GM18498 (cell line): ENCODE measurements at regions not wholly inside any gene's neighbourhood (a gene's known extent, or its start where the extent isn't known, plus 50 kb on each side); places are given as distances from the start of the nearest gene placed in this dataset.

ENCODE experiments used
- ATAC-seq: cut with Tn5 transposase; IDR thresholded peaks from one replicate; pipeline ENCODE4 v1.9.1; 2021; ENCODE audit warnings: mild to moderate bottlenecking, moderate library complexity; ENCODE audit not compliant: unreplicated experiment

DNA sequence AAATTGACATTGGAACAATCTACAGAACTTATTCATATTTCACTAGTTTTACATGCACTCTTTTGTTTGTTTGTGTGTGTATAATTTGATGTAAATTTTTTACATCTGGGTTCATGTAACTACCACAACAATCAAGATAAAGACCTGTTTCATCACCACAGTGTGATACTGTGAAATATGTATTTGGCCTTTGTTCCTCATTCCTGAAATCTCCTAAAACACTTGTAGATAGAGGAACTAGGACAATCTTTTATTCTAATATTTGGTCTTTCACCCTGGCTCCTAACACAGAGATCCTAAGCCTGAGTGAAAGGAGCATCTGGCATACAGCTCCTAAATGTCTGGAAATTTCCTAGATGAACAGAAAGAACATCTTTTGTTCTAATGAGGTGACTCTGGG is 155.0 kb upstream of the GPR149 start:
- no peak for ATAC-seq

DNA sequence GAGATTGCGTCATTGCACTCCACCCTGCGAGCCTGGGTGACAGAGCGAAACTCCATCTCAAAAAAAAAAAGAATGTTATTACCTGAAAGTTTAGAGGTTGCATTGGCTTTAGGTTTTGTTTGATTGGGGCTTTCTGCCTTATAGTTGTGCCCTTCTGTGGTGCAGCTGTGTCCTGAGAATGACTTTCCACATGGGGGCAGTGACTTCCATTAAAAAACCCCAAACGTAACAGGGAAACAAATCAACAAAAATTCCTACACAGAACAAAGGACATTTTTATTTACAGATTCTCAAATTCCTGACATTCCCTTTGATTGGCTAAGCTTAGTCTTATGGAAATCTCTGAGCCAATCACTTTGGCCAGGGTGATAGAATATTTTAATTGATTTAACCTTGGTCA is 154.1 kb upstream of the GPR149 start:
- no peak for ATAC-seq

DNA sequence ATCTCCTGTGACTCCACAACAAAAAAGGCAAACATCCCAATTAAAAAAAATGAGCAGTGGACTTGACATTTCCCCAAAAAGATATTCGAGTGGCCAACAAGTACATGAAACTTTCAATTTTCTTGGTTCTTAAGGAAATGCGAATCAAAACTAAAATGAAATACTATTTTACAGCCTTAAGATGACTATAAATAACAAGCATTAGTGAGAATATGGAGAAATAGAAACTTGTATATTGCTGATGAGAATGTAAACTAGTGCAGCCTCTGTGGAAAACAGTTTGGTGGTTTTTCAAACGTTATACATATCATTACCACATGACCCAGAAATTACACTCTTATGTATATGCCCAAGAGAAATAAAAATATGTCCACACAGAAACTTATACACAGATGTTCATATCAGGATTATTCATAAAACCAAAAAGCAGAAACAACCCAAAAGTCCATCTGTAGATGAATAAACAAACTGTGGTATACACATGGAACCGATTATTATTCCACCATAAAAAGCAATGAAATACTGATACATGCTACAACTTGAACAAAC is 153.2 kb upstream of the GPR149 start:
- ATAC-seq: no peak

DNA sequence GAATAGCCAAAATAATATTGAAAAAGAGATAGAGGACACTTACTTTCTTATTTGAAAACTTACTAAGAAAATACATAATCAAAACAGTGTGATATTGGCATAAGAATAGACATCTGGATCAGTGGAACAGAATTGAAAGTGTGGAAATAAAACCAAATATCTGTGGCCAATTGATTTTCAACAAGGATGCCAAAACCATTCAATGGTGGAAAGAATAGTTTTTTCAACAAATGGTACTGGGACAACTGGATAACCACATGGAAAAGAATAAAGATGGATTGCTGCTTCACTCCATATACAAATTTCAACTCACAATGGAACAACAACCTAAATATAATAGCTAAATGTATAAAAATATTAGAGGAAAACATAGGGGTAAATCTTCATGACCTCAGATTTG is 152.5 kb upstream of the GPR149 start:
- ATAC-seq: no peak

DNA sequence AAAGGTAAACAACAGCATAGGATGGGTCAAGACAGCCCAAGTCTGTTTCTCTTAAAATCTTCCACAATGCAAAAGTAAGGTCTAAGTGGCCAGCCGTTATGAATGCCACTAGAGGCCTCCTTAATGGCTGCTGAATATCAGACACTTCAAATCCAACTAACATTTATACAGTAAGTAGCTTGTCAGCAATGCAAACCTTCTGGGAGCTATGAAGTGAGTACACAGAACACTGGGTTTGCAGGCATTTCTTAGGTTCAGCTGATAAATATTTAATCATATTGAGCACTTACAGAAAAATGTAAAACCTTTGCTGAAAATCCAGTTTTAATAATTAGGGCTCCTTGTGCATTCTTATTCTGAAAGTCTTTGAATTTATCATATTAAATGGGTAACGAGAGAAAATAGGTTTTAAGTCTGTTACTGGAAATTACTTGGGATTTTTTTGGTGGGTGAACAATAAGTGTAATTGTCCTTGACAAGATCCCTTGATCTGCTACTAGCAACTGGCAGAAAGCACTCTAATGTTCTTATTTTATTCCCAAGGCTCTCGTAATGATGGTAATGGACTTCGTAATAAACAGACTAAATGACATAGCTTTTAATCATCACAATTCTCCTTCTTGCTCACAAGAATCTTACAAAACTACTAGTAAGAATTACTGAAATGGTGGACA is 141.7 kb upstream of the GPR149 start:
- ATAC-seq: no peak

DNA sequence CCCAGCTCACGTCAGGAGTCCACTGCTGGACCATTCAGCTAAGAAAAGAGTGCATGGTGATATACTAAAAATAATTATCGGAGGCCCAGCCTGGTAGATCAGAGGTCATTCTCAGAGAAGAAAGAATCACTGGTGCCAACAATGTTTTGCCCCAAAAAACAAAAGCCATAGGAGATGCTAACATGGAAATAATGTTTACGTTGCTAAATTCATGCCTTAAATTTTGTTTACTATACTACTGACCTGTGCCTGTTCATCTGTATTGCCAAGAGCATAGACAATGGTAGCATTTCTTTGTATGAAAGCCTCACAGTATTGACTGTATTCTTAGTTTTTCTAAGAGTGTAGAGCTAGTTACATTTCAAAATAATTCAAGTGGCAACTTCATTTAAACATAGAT is 138.1 kb upstream of the GPR149 start:
- no peak for ATAC-seq

DNA sequence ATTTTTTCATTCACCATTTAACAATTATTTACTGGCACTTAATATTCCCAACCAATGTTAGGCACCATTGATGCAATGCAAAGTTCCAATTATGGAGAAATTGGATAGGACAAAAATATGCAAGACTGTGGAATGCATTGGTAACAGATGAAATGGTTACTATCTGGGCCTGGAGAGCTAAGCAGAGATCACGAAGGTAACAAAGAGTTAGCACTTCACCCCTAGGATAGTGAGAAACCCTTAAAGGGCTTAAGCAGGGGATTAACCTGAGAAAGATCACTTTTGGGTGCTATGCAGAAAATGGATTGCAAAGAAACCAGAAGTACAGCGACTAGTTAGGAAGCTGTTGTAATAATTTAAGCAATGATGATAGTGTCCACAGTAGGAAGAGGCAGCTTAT is 129.6 kb upstream of the GPR149 start:
- ATAC-seq: no peak

DNA sequence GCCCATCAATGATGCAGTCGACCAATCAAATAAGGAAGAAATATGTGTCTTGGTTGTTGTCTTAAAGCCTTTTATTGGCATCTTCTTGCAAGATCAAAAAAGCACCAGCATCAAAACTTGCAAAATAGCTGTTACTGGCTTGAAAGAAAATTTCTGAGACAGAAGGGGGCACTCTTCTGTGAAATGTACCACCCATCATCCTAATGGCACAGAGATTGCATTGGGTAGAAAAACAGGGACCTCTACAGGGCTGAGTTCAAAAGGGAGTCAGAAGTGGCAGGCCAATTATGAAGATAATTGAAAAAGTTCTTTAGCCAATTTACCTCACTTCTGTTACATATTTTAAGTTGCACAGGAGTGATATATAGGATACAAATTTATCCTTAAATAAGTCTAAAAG is 122.3 kb upstream of the GPR149 start:
- no peak for ATAC-seq

DNA sequence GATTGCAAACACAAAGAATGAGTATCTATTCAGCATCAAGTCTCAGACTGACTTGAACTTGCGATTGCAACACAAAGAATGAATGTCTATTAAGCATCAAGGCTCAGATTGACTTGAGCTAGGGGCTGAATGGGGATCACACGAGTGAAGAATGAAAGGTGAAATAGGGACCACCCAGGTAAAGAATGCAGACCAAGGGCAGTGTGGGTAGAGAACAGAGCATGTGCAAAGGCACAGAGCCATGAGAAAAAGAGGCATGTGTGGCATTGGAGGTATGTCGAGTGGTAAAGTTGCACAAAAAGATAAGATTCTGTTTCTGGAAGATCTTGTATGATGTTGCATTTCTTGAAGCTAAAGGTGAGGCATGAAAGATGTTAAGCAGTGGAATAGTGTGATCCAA is 119.4 kb upstream of the GPR149 start:
- no peak for ATAC-seq

DNA sequence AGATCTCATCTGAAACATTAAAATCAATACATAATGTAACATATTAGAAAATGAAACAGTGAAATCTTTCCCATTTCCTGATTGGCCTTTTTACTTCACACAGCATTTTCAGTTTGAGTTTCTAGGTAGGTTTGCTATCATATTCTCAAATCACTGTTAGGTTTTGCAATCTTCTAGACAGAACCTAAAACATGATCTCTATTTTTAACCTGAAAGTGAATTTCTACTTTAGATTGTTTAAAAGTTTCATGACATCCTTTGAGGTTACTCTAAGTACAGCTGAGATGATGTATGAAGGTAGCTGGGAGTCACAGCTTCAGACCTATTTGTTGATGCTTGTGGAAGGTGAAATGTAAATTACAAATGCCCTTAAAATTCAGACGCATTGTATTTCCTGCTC is 118.4 kb upstream of the GPR149 start:
- ATAC-seq: no peak

DNA sequence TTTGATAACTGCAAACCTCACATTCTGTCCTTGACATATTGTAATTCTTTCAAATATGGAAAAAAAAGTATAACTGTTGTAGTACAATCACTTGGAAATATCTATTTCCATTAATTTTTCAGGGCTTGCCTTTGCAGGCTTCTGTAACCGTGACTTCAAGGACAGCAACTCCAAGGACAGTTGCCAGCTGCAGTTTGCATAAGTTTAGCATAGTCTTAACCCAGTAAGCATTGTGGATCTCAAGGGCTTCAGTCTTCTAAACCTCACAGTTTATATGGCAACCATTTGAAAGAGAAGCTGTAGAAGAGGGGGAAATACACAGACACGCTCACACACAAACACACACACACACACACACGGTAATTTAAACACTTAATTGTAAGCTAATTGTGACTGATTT is 112.8 kb upstream of the GPR149 start:
- ATAC-seq: no peak

DNA sequence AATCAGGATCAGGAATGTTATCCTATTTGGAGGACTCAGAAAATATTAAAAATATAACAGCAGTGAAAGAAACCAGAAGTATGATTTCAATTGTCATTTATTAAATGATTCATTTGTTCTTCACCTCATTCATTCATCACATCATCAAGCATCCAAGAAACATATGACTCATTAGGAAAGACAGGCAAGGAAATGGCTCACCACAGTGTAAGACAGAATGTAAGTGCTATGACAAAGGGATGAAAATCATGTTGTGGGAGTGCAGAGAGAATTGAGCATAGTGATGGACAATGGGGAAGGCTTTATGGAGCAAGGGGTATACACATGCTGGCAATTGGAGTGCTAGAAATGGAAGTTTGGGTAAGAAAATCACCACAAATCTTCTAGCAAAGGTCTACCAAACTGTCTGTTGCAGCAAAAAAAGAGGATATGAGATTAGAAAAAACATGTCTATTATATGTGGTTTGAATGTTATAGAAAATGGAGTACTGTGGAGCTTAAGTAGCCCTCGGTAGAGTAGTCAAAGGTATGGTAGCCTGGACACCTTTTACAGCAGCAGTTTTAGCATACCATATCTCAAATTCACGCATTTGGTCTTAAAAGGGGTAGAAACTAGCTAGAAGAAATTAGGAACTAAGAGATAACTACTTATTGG is 111.1 kb upstream of the GPR149 start:
- ATAC-seq: no peak

DNA sequence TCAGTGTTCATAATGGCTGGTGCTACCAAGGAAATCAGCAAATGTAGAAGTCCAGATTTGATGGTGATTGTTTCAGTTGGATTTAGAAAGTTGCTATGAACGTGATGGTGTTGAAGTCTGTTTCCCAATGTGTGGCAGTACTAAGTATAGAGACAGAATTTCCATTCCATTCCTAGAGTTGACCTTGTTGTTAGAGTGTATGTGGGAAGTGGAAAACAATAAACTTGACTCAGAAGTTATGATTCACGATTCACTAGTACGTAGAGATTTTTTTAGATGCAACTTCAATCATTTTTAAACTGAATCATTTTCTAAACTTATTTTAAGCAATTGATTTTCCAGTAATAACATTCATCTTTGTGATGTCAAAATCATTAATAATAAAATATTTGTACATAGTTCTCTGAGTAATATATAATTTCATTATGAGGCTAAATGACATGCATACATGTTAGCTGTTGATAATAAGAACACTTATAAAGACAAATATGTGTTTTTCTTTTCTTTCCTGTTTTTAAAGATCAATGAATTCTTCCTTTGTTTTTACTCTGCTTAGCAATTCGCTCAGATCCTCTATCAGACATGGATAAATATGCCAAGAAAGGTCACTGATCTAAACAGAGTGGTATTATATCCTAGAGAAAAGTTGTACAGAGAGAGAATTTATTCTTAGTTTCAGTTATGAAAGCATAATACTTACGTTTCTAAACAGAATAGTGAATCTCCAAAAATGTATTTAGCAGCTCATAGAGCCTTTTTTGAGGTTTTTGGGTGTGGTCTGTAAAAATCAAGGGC is 108.8 kb upstream of the GPR149 start:
- ATAC-seq: no peak

DNA sequence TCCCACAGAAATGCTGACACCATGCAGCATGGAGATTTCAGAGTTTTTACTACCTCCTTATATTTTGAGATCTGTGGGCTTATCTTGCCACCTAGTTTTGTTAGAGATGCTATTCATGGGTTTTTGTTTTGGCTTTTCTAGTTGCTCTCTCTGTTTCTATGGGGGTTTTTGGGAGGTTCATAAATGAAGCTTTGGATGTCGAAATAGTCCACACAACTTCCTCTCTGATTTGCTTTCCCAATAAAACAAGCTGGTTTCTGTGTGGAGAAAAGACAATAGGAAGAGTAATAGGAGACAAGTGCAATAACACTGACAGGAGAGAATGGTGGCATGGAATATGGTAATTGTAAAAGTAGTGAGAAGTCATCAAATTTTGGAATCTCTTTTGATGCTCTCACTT is 106.8 kb upstream of the GPR149 start:
- ATAC-seq: no peak

DNA sequence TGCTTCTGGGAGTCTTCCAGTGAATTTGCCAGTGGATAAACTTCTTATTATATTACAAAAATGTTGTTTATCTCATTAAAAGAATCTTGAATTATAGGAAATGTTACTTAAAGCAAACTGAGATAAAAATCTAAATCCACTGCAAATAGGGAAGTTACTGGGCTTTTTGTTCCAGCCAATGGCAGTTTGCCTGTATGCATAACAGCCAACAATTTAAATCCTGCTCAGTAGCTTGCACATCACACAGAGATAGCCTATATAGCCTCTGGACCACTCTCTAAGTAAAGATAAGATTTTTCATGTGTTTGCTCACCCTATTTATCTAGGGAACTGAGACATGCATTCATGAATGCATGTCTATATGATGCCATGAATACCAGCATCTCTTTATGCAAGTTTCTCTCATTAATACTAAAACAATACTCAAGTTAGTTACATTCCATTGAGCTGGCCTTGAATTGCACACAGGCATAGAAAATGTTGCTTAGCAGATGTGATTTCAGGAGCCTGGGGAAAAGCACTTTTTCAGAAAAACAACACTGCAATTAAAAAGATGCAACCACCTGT is 92.1 kb upstream of the GPR149 start:
- no peak for ATAC-seq

DNA sequence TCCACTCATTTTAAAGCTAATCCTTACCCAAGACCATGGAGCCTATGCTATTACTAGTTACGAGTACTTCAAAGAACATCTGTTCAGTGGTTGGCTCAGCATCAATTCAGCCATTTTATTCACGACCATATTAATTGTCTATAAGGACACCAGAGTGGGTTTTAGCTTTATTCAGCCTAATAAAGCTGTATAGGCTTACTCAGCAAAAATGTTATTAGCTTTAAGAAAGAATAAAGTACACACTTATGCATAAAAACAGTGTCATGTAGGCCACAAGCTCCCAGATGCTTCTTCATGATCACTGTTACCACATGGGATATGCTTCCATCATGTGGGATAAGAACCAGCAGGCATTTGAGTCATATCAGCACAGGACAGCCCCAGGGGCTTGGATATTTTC is 87.4 kb upstream of the GPR149 start:
- ATAC-seq: no peak

DNA sequence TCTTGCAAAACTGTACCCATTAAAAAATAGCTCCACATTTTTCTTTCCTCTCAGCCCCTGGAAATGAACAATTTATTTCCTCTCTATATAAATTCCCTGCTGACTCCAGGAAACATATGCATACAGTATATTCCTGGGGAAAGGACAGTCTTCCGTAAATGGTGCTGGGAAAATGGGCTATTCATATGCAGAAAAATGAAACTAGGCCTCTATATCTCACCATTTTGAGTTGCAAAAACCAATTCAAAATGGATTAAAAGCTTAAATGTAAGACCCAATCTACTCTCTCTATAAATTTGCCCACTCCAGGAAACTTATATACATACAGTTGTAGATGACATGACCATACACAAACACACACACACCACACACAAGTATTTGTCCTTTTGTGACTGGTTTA is 85.9 kb upstream of the GPR149 start:
- no peak for ATAC-seq

DNA sequence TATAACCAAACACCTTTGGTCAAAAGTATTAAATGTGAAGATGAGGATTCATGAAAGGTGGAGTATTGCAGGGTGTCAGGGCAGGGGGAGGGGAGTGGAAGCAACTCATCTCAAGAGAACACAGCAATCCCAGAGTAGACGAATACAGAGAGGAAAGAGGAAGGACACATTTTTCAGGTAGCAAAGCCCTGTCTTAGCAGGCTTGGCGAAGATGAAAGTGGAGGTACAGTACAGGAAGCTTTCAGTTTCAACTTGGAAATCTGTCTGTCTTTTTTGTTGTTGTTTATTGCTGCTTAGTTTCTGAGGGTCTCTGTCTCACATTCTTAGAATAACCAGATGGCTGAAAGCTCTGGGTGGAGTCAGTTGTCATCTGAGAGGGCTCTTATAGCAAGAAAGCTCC is 80.8 kb upstream of the GPR149 start:
- ATAC-seq: no peak

DNA sequence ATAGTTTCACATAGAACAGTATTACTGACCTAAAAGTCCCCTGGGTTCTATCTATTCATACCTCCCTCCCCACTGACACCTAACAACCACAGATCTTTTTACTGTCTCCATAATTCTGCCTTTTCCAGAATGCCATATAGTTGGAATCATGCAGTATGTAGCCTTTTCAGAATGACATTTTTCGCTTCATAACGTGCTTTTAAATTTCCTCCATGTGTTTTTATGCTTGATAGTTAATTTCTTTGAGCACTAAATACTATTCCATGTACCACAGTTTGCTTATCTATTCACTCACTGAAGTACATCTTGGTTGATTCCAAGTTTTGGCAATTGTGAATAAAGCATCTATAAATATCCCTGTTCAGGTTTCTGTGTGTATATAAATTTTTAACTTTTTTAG is 77.7 kb upstream of the GPR149 start:
- ATAC-seq: no peak

DNA sequence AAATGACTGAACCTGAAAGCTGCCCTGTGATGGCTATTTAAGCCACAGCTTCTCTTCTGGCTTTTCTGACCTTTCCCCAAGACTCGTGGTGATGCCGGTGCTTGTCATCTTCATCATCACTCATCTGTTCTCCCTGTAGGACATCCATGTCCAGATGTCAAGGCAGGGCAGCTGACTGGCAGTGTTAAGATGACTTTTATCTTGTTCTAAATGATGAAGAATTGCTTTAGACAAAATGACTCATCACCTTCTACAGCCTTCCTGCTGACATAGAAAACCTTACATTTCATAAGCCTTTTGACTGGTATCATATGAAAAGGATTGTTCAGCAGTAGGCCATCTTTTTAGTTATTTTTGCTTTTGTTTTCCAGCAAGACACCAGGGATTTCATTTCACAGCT is 67.0 kb upstream of the GPR149 start:
- ATAC-seq: no peak

DNA sequence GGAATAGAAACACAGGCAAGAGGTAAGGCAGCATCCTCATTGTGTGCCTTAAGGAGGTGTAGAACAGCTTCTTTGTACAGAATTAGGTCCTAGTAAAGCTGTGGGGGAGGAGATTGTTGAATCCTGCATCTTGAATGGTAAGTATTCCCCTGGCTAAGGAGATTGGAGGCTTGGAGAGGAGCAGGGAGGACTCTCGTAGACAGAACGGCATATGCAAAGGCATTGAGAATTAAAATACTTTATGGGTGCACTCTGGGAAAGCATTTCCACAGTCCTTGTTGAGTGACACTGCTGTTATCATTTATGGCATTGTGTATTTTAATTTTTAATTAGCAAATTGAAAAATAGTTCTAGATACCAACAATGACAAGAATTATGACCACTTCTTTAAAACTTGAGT is 66.5 kb upstream of the GPR149 start:
- no peak for ATAC-seq

DNA sequence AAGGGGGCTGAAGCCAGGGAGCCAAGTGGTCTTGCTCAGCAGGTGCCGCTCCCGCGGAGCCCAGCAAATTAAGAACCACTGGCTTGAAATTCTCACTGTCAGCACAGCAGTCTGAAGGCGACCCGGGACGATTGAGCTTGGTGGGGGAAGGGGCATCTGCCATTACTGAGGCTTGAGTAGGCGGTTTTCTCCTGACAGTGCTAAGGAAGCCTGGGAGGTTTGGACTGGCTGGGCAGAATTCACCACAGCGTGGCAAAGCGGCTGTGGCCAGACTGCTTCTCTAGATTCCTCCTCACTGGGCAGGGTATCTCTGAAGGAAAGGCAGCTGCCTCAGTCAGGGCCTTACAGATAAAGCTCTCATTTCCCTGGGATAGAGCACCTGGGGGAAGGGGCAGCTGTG is 57.0 kb upstream of the GPR149 start:
- ATAC-seq: no peak
